Esophagus squamous epithelium (tissue), 4 donors: ENCODE measurements at regions not wholly inside any gene's neighbourhood (a gene's known extent, or its start where the extent isn't known, plus 50 kb on each side); places are given as distances from the start of the nearest gene placed in this dataset.

Experiments used
- POLR2A ChIP-seq, 4 donors: fragments of 450-650 bp; IDR thresholded peaks; one replicate each; pipeline ENCODE4 v1.6.1; 2017; ENCODE audit warnings: antibody characterized with exemption in 4 of 4, mild to moderate bottlenecking in 4 of 4, moderate library complexity in 3 of 4
- TF ChIP-seq, protein P1 (sequence below), 6 experiments: fragments of 450-650 bp in 4 of 6; fragments of 200-600 bp in 2 of 6; sonication (generic) in 2 of 6; IDR thresholded peaks; one replicate each; pipeline ENCODE4 v1.5.1; 2016 to 2019; ENCODE audit warnings: antibody characterized with exemption in 6 of 6, mild to moderate bottlenecking in 4 of 6, moderate library complexity in 4 of 6

DNA sequence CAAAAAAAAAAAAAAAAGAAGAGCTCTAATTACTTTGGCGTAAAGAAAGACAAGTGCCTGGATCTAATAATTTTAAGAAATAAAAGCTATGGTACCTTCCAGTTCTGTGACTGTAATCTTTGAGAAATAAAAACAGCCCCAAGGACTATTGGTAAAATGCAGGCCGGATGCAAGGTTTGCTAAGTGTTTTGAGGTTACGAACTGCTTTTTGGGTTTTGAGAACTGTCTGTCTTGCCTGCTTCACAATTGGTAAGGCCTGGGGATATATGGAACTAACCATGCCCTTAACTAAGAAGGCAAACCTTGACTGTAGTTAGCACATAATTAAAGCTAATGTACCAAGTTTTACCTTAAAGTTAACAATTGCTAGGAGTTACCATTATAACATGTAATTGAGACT is 388.4 kb upstream of the CBLB start:
- TF ChIP-seq, protein P1, sequence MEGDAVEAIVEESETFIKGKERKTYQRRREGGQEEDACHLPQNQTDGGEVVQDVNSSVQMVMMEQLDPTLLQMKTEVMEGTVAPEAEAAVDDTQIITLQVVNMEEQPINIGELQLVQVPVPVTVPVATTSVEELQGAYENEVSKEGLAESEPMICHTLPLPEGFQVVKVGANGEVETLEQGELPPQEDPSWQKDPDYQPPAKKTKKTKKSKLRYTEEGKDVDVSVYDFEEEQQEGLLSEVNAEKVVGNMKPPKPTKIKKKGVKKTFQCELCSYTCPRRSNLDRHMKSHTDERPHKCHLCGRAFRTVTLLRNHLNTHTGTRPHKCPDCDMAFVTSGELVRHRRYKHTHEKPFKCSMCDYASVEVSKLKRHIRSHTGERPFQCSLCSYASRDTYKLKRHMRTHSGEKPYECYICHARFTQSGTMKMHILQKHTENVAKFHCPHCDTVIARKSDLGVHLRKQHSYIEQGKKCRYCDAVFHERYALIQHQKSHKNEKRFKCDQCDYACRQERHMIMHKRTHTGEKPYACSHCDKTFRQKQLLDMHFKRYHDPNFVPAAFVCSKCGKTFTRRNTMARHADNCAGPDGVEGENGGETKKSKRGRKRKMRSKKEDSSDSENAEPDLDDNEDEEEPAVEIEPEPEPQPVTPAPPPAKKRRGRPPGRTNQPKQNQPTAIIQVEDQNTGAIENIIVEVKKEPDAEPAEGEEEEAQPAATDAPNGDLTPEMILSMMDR (IDR thresholded peaks at IDR 0.05), result no peak
- no peak for TF ChIP-seq POLR2A (IDR thresholded peaks at IDR 0.05)
